Esophagus muscularis mucosa (tissue), 4 donors: ENCODE measurements at regions not wholly inside any gene's neighbourhood (a gene's known extent, or its start where the extent isn't known, plus 50 kb on each side); places are given as distances from the start of the nearest gene placed in this dataset.

ENCODE experiments used
- EP300 ChIP-seq: sonication (generic); formaldehyde crosslinking; IDR thresholded peaks from one replicate; pipeline ENCODE4 v1.6.1; 2017; ENCODE audit warnings: antibody characterized with exemption
- POLR2A ChIP-seq: fragments of 450-650 bp; IDR thresholded peaks from one replicate; pipeline ENCODE4 v1.6.1; 2017; ENCODE audit warnings: antibody characterized with exemption, moderate library complexity, mild to moderate bottlenecking, low read depth
- TF ChIP-seq, protein P1 (sequence below), 3 experiments: fragments of 200-600 bp in 2 of 3; fragments of 450-650 bp in 1 of 3; sonication (generic) in 2 of 3; IDR thresholded peaks; one replicate each; pipeline ENCODE4 v1.5.1; 2017 to 2019; ENCODE audit warnings: antibody characterized with exemption in 3 of 3, mild to moderate bottlenecking in 2 of 3, moderate library complexity in 1 of 3

GRCh38 chr13:90444232-90444631, 903.3 kb upstream of the MIR17HG start:
- TF ChIP-seq, protein P1, sequence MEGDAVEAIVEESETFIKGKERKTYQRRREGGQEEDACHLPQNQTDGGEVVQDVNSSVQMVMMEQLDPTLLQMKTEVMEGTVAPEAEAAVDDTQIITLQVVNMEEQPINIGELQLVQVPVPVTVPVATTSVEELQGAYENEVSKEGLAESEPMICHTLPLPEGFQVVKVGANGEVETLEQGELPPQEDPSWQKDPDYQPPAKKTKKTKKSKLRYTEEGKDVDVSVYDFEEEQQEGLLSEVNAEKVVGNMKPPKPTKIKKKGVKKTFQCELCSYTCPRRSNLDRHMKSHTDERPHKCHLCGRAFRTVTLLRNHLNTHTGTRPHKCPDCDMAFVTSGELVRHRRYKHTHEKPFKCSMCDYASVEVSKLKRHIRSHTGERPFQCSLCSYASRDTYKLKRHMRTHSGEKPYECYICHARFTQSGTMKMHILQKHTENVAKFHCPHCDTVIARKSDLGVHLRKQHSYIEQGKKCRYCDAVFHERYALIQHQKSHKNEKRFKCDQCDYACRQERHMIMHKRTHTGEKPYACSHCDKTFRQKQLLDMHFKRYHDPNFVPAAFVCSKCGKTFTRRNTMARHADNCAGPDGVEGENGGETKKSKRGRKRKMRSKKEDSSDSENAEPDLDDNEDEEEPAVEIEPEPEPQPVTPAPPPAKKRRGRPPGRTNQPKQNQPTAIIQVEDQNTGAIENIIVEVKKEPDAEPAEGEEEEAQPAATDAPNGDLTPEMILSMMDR (IDR thresholded peaks at IDR 0.05), result no peak
- TF ChIP-seq POLR2A, result no peak
- TF ChIP-seq EP300, result no peak
